ENCODE measurements at regions not wholly inside any gene's neighbourhood (a gene's known extent, or its start where the extent isn't known, plus 50 kb on each side); places are given as distances from the start of the nearest gene placed in this dataset.
A peak's percentile ranks its signal among the peaks of the same experiment; 100 is the strongest.

- ATAC-seq: no peak
- TF ChIP-seq CTCF (conservative IDR thresholded peaks at IDR 0.05; ENCODE audit: low read depth, low read length) (no peak), EZH2 (IDR thresholded peaks at IDR 0.05; ENCODE audit: low read length, unreplicated experiment) (no peak)
- POLR2A ChIA-PET (ENCODE audit: unreplicated experiment): no interaction called here
Observed at GRCh38 chr12:115507560-115507889, 770.0 kb downstream of the MED13L start.

GRCh38 chr12:115506822-115507559, 770.5 kb downstream of the MED13L start:
- no peak for ATAC-seq
- Histone ChIP-seq H3F3A (ENCODE audit: low read length, unreplicated experiment) (no peaks in the 10 kb centered on the region), H3K4me1 (ENCODE audit: insufficient read depth, low read length) (0 out of 2 replicates have a peak, but pooled peaks cover 4% of the 10 kb centered on the region), H3K27me3 (ENCODE audit: low read length) (0 out of 2 replicates have a peak, but pooled peaks cover 2% of the 10 kb centered on the region), H4K20me1 (ENCODE audit: low read length) (no peaks in the 10 kb centered on the region), H2AFZ (ENCODE audit: low read length) (no peak overlapping the region), H3K4me3 (ENCODE audit: low read length) (no peak overlapping the region), H3K27ac (ENCODE audit: low read length) (no peak overlapping the region), H3K36me3 (ENCODE audit: low read depth, low read length) (no peaks in the 10 kb centered on the region), H3K79me2 (ENCODE audit: low read length) (no peaks in the 10 kb centered on the region), H3K4me2 (ENCODE audit: low read length) (no peak overlapping the region), H3K9ac (ENCODE audit: low read length) (no peak overlapping the region), H3K9me3 (ENCODE audit: low read length) (no peaks in the 10 kb centered on the region), H3K9me2 (replicated peaks; ENCODE audit: low read length) (no peaks in the 10 kb centered on the region)
- CTCF ChIA-PET: no interaction called here
- POLR2A ChIA-PET (ENCODE audit: unreplicated experiment): no interaction called here
- peak; percentile 9 for DNase-seq
- TF ChIP-seq CTCF (conservative IDR thresholded peaks at IDR 0.05; ENCODE audit: low read depth, low read length) (no peak), EZH2phosphoT487 (IDR thresholded peaks at IDR 0.05; ENCODE audit: borderline replicate concordance, low read length) (no peak), EZH2 (IDR thresholded peaks at IDR 0.05; ENCODE audit: low read length, unreplicated experiment) (no peak)
- intact Hi-C loops (cut with micrococcal nuclease): no loop called here
- no TSS peak for BruUV-seq (replicated peaks)

More at GRCh38 chr12:115507560-115507889, 770.0 kb downstream of the MED13L start:
- no peaks in the 10 kb centered on the region for H4K20me1 ChIP-seq (ENCODE audit: low read length)
- H3K27me3 ChIP-seq (ENCODE audit: low read length): 0 out of 2 replicates have a peak, but pooled peaks cover 6% of the 10 kb centered on the region
- H3K4me1 ChIP-seq (ENCODE audit: insufficient read depth, low read length): 0 out of 2 replicates have a peak, but pooled peaks cover 4% of the 10 kb centered on the region
- no peak overlapping the region for H2AFZ ChIP-seq (ENCODE audit: low read length)
- no peak overlapping the region for H3K4me3 ChIP-seq (ENCODE audit: low read length)
- H3K27ac ChIP-seq (ENCODE audit: low read length): no peak overlapping the region
- H3K4me2 ChIP-seq (ENCODE audit: low read length): no peak overlapping the region
- H3K79me2 ChIP-seq (ENCODE audit: low read length): no peaks in the 10 kb centered on the region
- H3K9me3 ChIP-seq (ENCODE audit: low read length): no peaks in the 10 kb centered on the region
- CTCF ChIA-PET: no interaction called here
- no peak for DNase-seq
- no peak overlapping the region for H3K9ac ChIP-seq (ENCODE audit: low read length)
- intact Hi-C loops (cut with micrococcal nuclease): no loop called here
- H3K36me3 ChIP-seq (ENCODE audit: low read depth, low read length): no peaks in the 10 kb centered on the region
- H3K9me2 ChIP-seq (replicated peaks; ENCODE audit: low read length): no peaks in the 10 kb centered on the region
- BruUV-seq (replicated peaks): no TSS peak
- H3F3A ChIP-seq (ENCODE audit: low read length, unreplicated experiment): no peaks in the 10 kb centered on the region
